AG20443 (cell line): ENCODE measurements at regions not wholly inside any gene's neighbourhood (a gene's known extent, or its start where the extent isn't known, plus 50 kb on each side); places are given as distances from the start of the nearest gene placed in this dataset.
"Not testable (repeated sequence)": the region's sequence is repeated elsewhere in the genome, so short reads cannot be mapped to it uniquely, and the experiment has no call there.

Experiments
- DNase-seq: peaks from one replicate; pipeline ENCODE4 v3.0.0; 2012; ENCODE audit warnings: low spot score, mixed read lengths

- DNase-seq = no peak
These were observed 493.6 kb upstream of the PROK2 start for GRCh38 chr3:72278349-72279067.

GRCh38 chr3:72277710-72278109 lies 492.8 kb upstream of the PROK2 start:
- DNase-seq = no peak

DNA sequence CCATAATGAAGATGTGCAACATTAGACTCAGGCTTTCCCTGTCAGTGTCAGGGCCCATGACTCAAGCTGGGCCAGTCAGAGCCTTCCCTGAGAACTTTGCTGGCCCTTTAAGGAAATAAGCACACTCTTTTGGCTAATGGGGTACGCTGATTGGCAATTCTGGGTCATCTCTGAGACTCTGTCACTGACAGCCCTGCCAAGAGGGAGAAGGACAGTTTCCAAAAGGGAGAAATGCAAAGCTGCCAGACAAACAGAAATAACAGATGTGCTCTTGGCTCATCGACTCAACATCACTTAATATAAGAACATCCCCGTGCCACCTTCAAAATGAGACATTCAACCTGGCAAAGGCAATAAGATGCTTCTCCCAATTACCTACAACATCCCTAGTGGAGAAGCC lies 491.9 kb upstream of the PROK2 start:
- DNase-seq = no peak

DNA sequence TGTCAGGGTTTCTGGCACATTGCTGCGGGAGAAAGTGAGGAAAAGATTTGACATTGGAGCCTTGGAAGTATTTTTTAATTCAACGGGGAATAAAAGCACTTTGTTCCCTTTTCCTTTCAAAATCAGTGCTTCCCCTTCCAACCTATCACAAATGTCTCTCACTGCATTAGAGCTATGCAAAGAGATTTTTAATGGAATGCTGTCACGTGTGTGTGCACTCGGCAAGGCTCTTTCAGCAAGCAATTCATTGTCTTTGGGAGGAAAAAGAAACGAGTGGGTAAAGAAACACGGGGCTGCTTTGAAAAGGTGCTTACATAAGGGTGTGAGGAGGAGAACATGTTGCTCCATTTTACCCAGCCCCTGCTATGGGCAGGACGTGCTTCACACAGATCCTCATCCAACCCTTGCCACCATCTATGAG lies 490.4 kb upstream of the PROK2 start:
- DNase-seq = no peak

GRCh38 chr3:72274493-72275330 lies 489.8 kb upstream of the PROK2 start:
- peak; percentile 69 for DNase-seq

DNA sequence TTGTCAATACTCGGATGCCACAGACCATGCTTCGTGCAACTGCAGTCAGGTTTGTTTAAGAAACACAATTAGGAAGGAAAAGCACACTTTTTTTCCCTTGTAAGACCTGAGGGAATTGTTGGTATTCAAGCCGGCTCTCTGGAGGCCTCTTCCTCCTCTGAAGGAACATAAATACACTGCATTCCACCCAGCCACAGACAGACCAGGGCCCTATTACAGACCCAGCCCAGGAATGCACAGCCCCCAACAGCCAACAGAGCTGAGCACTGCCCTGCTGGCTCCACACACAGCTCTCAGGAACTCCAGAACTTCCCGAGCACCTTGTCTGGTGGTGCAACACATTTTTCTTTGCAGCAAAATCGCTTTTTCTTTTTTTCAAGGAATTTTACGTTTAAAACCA lies 488.7 kb upstream of the PROK2 start:
- peak; percentile 60 for DNase-seq

DNA sequence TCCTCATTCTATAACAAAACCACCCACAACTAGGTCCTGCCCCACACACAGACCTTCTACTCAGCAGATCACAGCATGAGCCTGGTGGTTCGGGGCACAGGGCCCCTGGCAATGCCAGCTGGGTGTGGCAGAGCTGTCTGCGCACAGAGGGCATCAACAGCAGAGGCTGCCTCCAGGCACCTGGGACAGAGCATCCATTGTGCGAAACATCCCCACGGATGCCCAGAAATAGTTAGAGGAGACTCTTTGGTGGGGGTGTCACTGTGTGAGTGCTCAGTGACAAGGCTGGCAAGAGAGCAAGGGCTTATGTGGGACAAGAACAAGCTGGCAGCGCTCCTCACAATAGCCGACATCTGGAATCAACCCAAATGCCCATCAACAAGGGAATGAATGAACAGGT lies 487.4 kb upstream of the PROK2 start:
- no peak for DNase-seq

- DNase-seq = no peak
These were observed 487.0 kb upstream of the PROK2 start for GRCh38 chr3:72271923-72272322.

DNA sequence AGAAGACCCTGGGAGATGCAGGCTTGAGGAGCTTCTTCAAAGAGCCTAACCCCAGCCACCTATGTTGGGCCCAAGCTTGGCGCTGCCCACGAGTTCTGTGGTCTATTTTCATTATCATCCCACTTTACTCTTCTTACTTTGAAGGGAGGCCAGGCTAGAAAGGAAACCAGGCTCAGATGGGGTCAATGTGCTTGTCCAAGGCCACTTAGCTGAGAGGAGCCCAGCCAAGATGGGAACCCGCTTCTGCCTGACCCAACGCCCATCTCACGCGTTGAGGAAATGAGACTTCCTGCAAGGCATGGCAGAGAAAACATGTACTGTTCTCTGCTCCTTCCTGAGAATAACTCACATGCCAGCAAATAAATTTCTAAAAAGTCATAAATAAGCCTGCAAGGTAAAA lies 486.3 kb upstream of the PROK2 start:
- DNase-seq = no peak

DNA sequence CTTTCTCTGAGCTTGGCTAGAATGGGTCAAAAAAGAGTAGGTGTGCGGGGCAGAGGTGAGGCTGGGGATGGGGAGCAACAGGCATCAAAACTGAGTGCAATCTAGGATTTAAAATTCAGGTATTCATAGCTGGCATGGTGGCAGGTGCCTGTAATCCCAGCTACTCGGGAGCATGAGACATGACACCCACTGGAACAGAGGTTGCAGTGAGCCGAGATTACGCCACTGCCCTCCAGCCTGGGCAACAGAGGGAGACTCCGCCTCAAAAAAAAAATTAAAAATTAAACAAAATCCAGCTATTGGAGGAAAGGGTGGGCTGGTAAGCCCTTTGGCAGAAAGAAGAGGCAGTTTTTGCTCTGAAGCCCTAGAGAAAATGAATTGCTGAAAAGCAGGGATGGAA lies 485.8 kb upstream of the PROK2 start:
- DNase-seq = no peak

DNA sequence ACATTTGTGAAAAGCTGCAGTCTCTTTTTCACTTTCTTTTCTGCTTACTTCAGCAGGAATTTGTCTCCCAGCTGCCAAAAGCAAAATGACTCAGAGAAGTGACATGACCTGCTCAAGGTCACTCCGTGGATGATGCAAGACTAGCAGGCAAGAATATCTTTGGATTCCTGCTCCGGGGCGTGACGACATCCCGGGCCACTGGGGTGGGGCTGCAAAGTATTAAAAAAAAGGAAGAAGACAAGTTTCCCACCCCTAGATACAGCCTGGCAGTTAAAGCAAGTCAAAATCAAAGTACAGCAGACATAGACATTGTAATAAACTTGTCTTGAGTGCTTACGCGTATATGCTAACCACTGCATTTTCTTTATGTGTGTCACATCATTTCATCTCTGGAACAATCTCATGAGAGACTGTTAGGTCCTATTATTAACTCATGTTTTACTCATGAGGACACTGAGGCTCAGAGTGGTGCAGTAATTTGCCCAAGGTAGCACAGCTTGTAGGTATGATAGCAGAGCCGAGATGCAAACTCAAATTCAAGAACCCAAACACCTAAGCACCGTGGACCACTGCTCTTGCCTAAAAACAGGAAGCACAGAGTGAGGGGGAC lies 485.2 kb upstream of the PROK2 start:
- DNase-seq = peak; percentile 91

GRCh38 chr3:72269475-72269874 lies 484.5 kb upstream of the PROK2 start:
- DNase-seq = no peak

DNA sequence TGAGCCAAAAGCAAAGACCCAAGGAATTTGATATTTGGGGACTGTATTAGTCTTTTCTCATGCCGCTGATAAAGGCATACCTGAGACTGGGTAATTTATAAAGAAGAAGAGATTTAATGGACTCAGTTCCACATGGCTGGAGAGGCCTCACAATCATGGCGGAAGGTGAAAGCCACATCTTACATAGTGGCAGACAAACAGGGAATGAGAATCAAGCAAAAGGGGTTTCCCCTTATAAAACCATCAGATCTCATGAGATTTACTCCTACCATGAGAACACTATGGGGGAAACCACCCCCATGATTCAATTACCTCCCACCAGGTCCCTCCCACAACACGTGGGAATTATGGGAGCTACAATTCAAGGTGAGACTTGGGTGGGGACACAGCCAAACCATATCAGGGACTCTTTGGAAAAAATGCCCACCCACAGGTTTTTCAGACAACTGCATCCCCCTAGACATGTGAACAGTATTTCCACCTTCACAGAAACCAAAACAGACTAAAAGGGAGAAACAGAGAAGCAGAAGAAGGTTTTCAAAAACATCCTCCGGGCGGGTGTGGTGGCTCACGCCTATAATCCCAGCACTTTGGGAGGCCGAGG lies 482.1 kb upstream of the PROK2 start:
- DNase-seq = not testable (repeated sequence)

DNA sequence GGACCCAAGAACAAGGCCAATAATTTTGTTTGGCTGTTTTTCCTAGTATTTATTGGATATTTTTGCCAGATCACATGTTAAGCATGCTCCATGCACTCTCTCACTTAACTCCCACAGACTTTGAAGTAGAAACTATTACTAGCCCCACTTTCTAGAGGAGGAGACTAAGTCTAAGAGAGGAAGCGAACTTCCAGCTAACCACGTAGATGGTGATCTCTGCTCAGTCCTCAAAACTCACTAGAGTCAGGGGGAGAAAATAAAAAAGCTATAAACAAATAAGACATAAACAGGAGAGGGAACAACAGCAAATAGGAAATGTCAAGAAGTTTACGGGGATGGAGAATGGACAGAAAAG lies 481.0 kb upstream of the PROK2 start:
- DNase-seq = no peak

DNA sequence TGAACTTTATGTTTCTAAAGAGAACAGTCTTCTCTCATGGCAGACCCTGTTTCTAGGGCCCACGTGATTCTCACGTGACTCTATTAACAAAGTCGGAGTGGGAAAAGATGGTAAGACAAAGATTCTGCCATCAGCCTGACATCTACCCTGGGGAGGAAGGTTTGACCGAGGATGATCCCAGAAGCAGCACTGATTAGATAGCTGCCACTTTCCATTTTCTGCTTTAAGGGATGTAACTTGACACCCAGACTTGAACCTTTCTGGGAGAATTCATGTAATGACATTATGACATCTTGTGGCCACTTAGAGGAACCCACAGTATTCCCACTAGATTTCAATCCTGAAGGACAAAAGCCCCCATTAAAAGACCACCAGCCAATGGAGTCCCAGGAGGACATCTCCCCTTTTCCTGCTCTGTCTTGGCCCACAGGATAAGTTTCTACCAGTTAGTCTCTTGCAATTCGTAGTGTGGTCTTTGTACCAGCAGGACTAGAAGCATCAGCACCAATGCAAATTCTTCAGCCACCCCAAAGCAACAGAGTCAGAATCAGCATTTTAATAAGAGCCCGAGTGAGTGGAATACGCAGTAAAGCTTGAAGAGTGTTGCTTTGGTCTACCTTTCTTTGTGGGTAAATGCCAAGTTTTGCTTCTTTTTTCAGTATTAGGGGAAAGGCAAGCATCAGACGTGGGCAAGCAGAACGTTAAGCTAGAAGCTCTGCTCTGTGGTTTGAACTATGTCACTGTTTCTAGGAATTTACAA lies 480.5 kb upstream of the PROK2 start:
- peak; percentile 34 for DNase-seq

DNA sequence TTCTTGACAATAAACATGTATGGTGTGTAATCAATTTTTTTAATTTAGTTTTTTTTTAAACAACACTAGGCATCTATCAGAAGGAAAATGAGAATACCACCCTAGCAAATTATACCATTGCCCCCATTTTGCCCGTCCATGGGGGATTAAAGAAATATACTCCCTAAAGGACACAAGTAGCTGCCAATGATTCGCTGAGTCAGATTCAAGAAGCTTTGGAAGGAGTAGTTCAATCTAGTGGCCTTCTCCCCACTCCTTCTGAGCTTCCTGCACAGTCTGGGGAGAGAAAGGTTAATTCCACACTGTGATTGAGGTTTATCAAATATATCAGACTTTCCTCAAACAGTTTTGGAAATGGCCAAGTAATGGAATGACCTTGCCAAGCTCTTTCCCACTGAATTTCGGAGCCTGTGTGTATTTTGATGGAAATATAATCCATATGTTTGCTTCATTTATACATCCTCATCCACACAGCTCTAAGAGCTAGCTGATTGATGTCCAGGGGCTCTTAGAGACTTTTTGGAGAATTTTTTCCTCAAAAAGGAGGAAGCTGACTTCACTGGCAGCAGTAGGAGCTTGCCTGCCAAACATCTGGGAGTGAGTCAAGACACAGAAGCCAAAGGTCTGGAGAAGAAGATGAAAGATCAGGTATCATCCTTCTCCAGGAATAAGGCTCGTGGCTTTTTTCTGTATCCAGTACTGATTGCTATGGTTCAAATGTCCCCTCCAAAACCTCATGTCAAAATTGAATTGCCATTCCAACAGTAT lies 478.5 kb upstream of the PROK2 start:
- DNase-seq = no peak

DNA sequence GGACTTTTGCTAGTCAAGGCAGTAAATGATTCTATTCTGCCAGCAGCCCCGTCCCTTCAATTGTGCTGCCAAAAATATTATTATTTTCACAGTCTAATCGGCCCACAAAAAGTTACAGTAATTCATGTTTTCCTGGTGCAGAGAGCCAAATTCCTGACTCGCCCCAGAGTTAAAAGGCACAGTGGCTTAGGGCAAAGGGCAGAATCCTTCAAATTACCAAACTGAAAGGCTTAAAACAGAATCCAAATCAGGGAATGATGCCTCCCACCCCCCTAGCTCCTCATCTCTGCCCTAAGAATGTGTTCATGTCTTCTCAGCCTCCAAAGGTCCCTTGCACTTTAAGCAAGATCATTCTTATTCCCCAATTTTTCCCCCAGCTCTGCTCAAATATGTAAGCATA lies 477.8 kb upstream of the PROK2 start:
- no peak for DNase-seq

GRCh38 chr3:72261566-72262564 lies 476.9 kb upstream of the PROK2 start:
- no peak for DNase-seq

- no peak for DNase-seq
These were observed 475.6 kb upstream of the PROK2 start for GRCh38 chr3:72260588-72260910.
